ENCODE measurements at regions not wholly inside any gene's neighbourhood (a gene's known extent, or its start where the extent isn't known, plus 50 kb on each side); places are given as distances from the start of the nearest gene placed in this dataset.
"Not testable (repeated sequence)": the region's sequence is repeated elsewhere in the genome, so short reads cannot be mapped to it uniquely, and the experiment has no call there.

- DNase-seq (no peak), ATAC-seq (peak; percentile 55)
- H3K9me3 Mint-ChIP-seq (ENCODE audit: low read depth): peaks cover 16% of the 10 kb centered on the region
- H3K36me3 Mint-ChIP-seq: peaks cover 4% of the 10 kb centered on the region
- no peaks in the 10 kb centered on the region for H3K27me3 Mint-ChIP-seq
- H3K27ac Mint-ChIP-seq: no peak overlapping the region
- no peaks in the 10 kb centered on the region for H3K4me1 Mint-ChIP-seq
- no peak overlapping the region for H3K4me3 Mint-ChIP-seq
- CTCF ChIA-PET: interaction anchor here (0.8 kb wide), 1 partner anchor 80 kb away, joined by 3 read pairs; no protein-coding TSS in a partner anchor
Observed at GRCh38 chr10:31687663-31688482, 240.8 kb downstream of the ARHGAP12 start.

- CTCF ChIA-PET: no interaction called here
- DNase-seq (no peak), ATAC-seq (no peak)
- H3K36me3 Mint-ChIP-seq: peaks cover 4% of the 10 kb centered on the region
- no peaks in the 10 kb centered on the region for H3K4me1 Mint-ChIP-seq
- peaks cover 21% of the 10 kb centered on the region for H3K9me3 Mint-ChIP-seq (ENCODE audit: low read depth)
- no peak overlapping the region for H3K27ac Mint-ChIP-seq
- no peak overlapping the region for H3K4me3 Mint-ChIP-seq
- peaks cover 4% of the 10 kb centered on the region for H3K27me3 Mint-ChIP-seq
Observed at GRCh38 chr10:31686599-31686998, 242.0 kb downstream of the ARHGAP12 start.

DNA sequence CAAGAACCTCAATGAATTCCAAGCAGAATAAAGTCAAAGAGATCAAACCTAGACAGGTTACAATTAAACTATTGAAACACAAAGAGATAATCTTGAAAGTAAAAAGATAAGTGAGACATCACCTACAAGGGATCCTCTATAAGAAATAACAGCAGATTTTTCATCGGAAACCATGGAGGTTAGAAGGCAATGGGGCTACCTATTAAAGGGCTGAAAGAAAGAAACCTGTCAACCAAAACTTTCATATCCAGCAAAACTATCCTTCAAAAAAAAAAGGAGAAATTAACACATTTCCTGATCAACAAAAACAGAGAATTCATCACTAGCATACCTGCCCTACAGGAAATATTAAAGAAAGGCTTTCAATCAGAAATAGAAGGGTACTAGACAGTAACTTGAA is 244.9 kb downstream of the ARHGAP12 start:
- ATAC-seq: no peak
- H3K4me3 Mint-ChIP-seq: no peak overlapping the region
- H3K36me3 Mint-ChIP-seq: peaks cover 4% of the 10 kb centered on the region
- no peak for DNase-seq
- H3K27me3 Mint-ChIP-seq: peaks cover 4% of the 10 kb centered on the region
- H3K27ac Mint-ChIP-seq: no peak overlapping the region
- H3K4me1 Mint-ChIP-seq: no peaks in the 10 kb centered on the region
- CTCF ChIA-PET: no interaction called here
- peaks cover 21% of the 10 kb centered on the region for H3K9me3 Mint-ChIP-seq (ENCODE audit: low read depth)

DNA sequence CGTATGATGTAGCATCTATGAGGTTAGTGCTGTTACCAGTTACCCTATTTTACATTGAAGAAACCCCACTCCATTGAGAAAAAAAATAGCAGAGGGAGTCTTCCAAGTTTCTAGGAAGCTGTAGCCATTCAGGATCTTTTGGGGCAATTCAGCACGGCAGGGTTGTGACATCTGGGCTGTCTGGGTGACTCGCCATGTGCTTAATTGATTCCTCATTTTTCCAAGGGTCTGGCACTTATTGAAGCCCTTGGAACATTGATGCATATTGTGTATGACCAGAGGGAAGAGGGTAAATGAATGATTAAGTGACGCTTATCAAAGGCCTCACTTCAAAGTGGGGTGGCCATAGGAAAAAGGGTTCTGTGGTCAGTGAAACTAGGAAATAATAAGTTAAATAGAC is 248.7 kb downstream of the ARHGAP12 start:
- H3K27ac Mint-ChIP-seq: no peak overlapping the region
- no peak for DNase-seq
- H3K36me3 Mint-ChIP-seq: peaks cover 4% of the 10 kb centered on the region
- H3K4me1 Mint-ChIP-seq: no peaks in the 10 kb centered on the region
- H3K4me3 Mint-ChIP-seq: no peak overlapping the region
- CTCF ChIA-PET: no interaction called here
- no peak for ATAC-seq
- peaks cover 4% of the 10 kb centered on the region for H3K27me3 Mint-ChIP-seq
- peaks cover 15% of the 10 kb centered on the region for H3K9me3 Mint-ChIP-seq (ENCODE audit: low read depth)

DNA sequence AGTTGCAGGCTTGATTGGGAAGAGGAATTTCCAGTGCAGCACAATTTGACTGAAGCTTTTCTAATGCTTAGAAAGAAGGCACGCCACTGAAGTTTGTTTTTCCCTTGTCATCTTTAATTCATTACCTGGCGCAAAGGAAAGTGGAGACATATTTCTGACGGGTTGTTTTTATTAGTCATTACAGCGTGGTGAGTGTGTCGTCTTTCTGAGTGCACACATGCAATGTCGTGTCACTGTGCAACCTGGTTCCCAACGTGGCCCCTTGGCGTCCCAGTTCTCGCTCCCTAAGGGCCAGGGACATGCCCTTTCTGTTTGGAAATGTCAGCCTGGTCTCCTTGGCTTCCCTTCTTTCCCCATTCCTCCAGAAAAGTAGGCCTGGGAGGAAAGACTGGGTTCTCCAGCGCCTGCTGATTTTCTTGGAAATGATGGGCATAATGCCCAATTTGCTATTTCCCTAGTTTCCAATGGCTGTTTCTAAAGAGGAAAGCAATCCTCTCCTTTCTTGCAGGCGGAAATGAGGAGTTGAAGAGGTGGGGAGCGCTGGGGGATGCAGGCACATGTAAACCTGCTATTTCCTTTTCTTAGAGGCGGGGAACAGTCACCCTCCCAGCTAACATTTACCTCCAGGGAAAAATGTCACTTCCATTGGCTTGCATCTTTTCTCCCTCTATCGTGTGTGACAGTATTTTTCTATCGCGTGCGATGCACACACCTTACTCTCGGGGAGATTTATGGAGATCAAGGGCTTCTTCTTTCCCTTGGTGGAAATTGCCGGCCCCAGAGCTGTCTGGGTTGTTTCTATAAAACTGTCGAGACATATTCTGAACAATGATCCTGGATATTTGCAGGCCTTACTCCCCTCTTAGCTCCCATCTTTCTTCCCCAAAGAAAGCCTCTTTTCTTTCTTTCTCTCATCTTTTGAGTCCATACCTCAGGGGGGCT is 249.8 kb downstream of the ARHGAP12 start:
- no peak overlapping the region for H3K4me3 Mint-ChIP-seq
- DNase-seq: no peak
- H3K27me3 Mint-ChIP-seq: peaks cover 4% of the 10 kb centered on the region
- H3K36me3 Mint-ChIP-seq: peaks cover 4% of the 10 kb centered on the region
- H3K4me1 Mint-ChIP-seq: no peaks in the 10 kb centered on the region
- peaks cover 10% of the 10 kb centered on the region for H3K9me3 Mint-ChIP-seq (ENCODE audit: low read depth)
- ATAC-seq: no peak
- H3K27ac Mint-ChIP-seq: no peak overlapping the region
- CTCF ChIA-PET: no interaction called here

- DNase-seq (no peak), ATAC-seq (no peak)
- Mint-ChIP-seq H3K36me3 (no peaks in the 10 kb centered on the region), H3K9me3 (ENCODE audit: low read depth) (peaks cover 5% of the 10 kb centered on the region), H3K4me1 (no peaks in the 10 kb centered on the region), H3K27me3 (peaks cover 4% of the 10 kb centered on the region), H3K4me3 (no peak overlapping the region), H3K27ac (no peak overlapping the region)
- CTCF ChIA-PET: no interaction called here
Observed at GRCh38 chr10:31678139-31678536, 250.5 kb downstream of the ARHGAP12 start.

DNA sequence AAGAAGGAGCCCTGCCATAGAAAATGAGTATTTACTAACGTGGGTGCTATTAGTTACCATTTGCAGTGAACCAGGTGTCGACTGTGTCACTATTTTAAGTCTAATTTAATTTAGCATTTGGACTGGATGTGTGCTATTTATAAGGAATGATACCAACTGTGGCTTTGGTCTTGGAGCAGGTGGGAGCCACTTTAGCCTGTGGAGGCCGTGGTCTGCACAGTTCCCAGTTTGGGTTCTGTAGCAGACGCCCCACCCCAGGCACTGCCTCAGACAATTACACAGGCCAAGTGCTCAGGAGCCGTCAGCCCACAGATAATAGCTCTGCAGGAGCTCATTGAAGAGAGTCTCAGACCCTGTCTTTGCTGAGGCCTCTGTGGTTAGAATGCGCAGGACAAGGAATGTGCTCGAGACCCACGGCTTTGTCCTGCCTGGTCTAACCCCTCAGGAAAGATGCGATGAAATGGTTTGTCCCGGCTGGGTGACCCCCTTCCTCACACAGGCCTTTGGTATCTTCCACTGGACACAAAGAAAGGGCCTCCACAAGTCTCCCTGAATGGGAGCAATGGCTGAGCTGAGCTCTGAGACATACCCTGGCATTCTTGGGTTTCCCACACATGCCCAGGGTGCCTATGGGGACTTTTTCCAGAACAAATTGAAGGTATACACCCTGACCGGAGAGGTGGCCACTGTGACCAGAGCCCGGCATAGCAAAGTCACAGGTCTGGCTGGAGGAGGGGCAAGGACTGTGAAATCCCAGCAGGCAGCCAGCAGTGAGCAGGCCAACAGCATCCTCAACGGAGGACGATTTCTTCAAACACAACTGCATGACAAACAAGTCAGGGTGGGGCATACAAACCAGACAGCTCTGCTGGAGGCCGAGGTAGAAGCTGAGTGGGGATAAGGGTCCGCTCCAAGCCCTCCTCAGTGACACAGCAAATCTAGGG is 251.2 kb downstream of the ARHGAP12 start:
- Mint-ChIP-seq H3K36me3 (no peaks in the 10 kb centered on the region), H3K9me3 (ENCODE audit: low read depth) (peaks cover 5% of the 10 kb centered on the region), H3K4me3 (no peak overlapping the region), H3K27ac (no peak overlapping the region), H3K27me3 (peaks cover 4% of the 10 kb centered on the region), H3K4me1 (no peaks in the 10 kb centered on the region)
- ATAC-seq (no peak), DNase-seq (no peak)
- CTCF ChIA-PET: no interaction called here

DNA sequence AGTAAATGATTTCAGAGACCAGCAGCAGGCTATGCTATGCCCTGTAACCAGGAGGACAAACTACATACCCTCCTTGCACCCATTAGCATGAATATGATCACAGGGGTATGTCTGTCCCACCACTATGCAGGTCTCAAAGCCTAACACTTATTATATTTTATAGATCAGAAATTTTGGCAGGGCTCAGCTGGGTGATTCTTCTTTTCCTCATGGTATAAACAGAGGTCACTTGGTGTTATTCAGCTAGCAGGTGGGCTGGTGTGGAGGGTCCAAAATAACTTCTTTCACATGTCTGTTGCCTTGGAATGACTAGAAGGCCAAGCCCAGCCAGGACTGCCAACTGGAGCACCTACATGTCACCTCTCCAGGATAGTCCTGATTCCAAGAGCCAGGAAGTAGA is 252.9 kb downstream of the ARHGAP12 start:
- Mint-ChIP-seq H3K27ac (no peak overlapping the region), H3K4me3 (no peak overlapping the region), H3K4me1 (no peaks in the 10 kb centered on the region), H3K9me3 (ENCODE audit: low read depth) (no peaks in the 10 kb centered on the region), H3K36me3 (no peaks in the 10 kb centered on the region), H3K27me3 (no peaks in the 10 kb centered on the region)
- CTCF ChIA-PET: no interaction called here
- no peak for ATAC-seq
- no peak for DNase-seq

DNA sequence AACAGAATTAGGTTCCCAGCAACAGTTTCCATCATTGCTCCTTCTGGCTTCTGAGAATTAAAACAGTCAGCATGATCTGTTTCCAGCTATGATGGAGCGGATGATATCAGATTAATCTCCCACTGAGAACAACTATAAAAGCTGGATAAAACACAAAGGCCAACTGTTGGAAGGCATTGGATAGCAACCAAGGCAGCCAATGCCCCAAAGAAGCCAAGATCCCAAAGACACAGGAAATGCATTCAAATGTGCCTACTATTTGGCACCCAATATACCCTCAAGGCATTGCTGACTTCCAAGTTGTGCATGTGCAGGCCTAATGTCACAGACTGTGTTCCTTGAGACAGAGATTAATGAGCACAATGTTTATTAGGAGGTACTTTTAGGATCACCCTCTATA is 259.3 kb downstream of the ARHGAP12 start:
- Mint-ChIP-seq H3K36me3 (no peaks in the 10 kb centered on the region), H3K27me3 (peaks cover 3% of the 10 kb centered on the region), H3K4me3 (no peak overlapping the region), H3K27ac (no peak overlapping the region), H3K4me1 (no peaks in the 10 kb centered on the region), H3K9me3 (ENCODE audit: low read depth) (no peaks in the 10 kb centered on the region)
- CTCF ChIA-PET: no interaction called here
- no peak for DNase-seq
- no peak for ATAC-seq

DNA sequence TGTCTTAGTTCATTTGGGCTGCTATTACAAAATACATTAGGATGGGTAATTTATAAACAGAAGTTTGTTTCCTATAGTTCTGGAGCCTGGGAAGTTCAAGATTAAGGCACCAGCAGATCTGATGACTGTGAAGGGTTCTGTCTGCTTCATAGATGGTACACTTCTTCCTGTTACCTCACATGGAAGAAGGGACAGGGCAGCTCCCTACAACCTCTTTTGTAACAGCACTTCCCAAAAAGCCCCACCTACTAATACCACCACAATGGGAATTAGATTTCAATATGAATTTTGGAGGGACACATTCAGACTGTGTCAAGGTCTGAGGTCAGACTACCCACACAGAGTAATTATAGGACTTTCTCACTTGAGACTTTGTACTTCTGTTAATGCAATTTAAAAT is 260.3 kb downstream of the ARHGAP12 start:
- Mint-ChIP-seq H3K27ac (no peak overlapping the region), H3K4me3 (no peak overlapping the region), H3K36me3 (no peaks in the 10 kb centered on the region), H3K27me3 (peaks cover 3% of the 10 kb centered on the region), H3K4me1 (no peaks in the 10 kb centered on the region), H3K9me3 (ENCODE audit: low read depth) (no peaks in the 10 kb centered on the region)
- DNase-seq: no peak
- CTCF ChIA-PET: interaction anchor here (0.6 kb wide), 1 partner anchor 766 kb away, joined by 4 read pairs; no protein-coding TSS in a partner anchor
- ATAC-seq: no peak

GRCh38 chr10:31665764-31666279 is 262.8 kb downstream of the ARHGAP12 start:
- H3K36me3 Mint-ChIP-seq; H3K27ac Mint-ChIP-seq; H3K27me3 Mint-ChIP-seq; H3K9me3 Mint-ChIP-seq (ENCODE audit: low read depth); CTCF ChIA-PET; ATAC-seq; H3K4me3 Mint-ChIP-seq; DNase-seq; H3K4me1 Mint-ChIP-seq: not testable (repeated sequence)

DNA sequence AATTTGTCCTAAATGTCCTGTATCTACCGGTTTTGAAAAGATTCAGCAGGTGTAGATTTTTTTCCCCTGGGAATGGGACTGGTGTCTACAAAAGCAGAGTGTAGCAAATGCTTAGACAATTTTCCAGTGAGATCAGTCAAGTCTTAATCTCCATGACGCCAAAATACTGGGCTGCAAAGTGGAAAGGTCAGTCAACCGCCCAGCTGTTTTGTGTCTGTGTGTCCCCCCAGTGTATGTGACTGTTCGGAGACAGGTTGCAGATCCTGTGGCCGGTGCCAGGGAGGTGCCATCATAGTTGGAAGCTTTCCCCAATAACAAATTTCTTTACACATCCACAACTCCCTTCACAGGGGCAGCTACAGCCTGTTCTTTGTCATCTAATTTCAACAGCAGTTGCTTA is 263.8 kb downstream of the ARHGAP12 start:
- peaks cover 3% of the 10 kb centered on the region for H3K27me3 Mint-ChIP-seq
- CTCF ChIA-PET: no interaction called here

GRCh38 chr10:31664071-31664470 is 264.6 kb downstream of the ARHGAP12 start:
- H3K27ac Mint-ChIP-seq: not testable (repeated sequence)

More for the DNA sequence above, 263.8 kb downstream of the ARHGAP12 start:
- DNase-seq (no peak), ATAC-seq (no peak)
- Mint-ChIP-seq H3K27ac (no peak overlapping the region), H3K36me3 (no peaks in the 10 kb centered on the region), H3K4me1 (no peaks in the 10 kb centered on the region), H3K4me3 (no peak overlapping the region), H3K9me3 (ENCODE audit: low read depth) (no peaks in the 10 kb centered on the region)

More at GRCh38 chr10:31664071-31664470, 264.6 kb downstream of the ARHGAP12 start:
- H3K27me3 Mint-ChIP-seq; H3K9me3 Mint-ChIP-seq (ENCODE audit: low read depth); H3K4me3 Mint-ChIP-seq; H3K4me1 Mint-ChIP-seq; DNase-seq; H3K36me3 Mint-ChIP-seq; CTCF ChIA-PET; ATAC-seq: not testable (repeated sequence)

Measured in activated CD8-positive, alpha-beta memory T cell treated with anti-CD3 and anti-CD28 coated beads, Interleukin-2, amount 10 ng/mL, durations not matched to agents 7 days and 5 days (primary cell).